T-helper 2 cell treated with Interferon-gamma antibody and Interleukin-4, amounts not matched to agents 5 μg/mL and 100 μg/mL, for 36 hours (primary cell): ENCODE measurements at regions not wholly inside any gene's neighbourhood (a gene's known extent, or its start where the extent isn't known, plus 50 kb on each side); places are given as distances from the start of the nearest gene placed in this dataset.

Experiments used
- DNase-seq: peaks from one replicate; pipeline ENCODE4 v3.0.0; 2021; ENCODE audit warnings: low spot score
- H3K27ac Mint-ChIP-seq: one replicate; pipeline ENCODE4 v1.8.0; 2021; ENCODE audit warnings: mild to moderate bottlenecking, mixed read lengths
- H3K27me3 Mint-ChIP-seq: one replicate; pipeline ENCODE4 v1.8.0; 2021; ENCODE audit warnings: low read depth, mixed read lengths
- H3K36me3 Mint-ChIP-seq: one replicate; pipeline ENCODE4 v1.8.0; 2021; ENCODE audit warnings: low read depth, mixed read lengths
- H3K4me1 Mint-ChIP-seq: one replicate; pipeline ENCODE4 v1.8.0; 2021; ENCODE audit warnings: low read depth, mixed read lengths
- H3K4me3 Mint-ChIP-seq: one replicate; pipeline ENCODE4 v1.8.0; 2022; ENCODE audit warnings: mild to moderate bottlenecking, moderate library complexity, mixed read lengths
- H3K9me3 Mint-ChIP-seq: one replicate; pipeline ENCODE4 v1.8.0; 2021; ENCODE audit warnings: mixed read lengths

DNA sequence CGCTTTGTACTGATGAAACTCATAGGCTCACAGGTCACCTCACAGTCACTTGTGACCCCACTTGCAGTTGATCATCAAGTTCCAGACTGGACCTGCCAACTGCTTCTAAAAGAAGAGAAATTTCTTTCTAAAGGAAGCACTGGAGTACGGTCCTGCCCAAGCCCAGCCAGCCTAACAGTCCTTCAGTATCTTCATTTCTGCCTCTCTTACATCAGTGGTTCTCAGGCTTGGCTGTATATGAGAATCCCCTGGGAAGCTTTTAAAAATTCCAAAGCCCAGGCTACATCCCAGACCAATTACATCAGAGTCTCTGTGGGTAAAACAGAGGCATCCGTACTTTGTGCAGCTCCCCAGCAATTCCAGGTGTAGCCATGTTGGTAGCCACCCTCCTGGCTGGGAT, 282.1 kb downstream of the NFIB start:
- no peak overlapping the region for H3K4me3 Mint-ChIP-seq
- no peaks in the 10 kb centered on the region for H3K27me3 Mint-ChIP-seq
- no peak overlapping the region for H3K27ac Mint-ChIP-seq
- no peak for DNase-seq
- no peaks in the 10 kb centered on the region for H3K36me3 Mint-ChIP-seq
- H3K9me3 Mint-ChIP-seq, result no peaks in the 10 kb centered on the region
- H3K4me1 Mint-ChIP-seq, result no peaks in the 10 kb centered on the region

DNA sequence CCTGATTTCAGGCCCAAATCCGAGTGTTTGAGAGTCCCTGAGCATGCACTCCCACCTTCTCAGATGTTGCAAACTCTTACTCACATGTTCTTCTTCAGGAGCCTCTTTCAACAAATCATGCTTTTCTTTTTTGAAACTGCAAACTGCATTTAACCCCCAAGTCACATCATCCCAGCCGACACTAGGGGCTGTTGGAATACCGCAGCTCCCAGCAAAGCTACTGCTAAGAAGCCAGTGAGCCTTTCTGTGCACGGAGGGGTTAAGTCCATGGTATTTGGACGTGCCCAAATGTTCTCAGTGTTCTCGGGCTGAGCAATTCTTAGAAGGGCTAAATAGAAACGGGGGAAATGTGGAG, 282.9 kb downstream of the NFIB start:
- no peak overlapping the region for H3K4me3 Mint-ChIP-seq
- no peak overlapping the region for H3K27ac Mint-ChIP-seq
- H3K27me3 Mint-ChIP-seq, result no peaks in the 10 kb centered on the region
- no peaks in the 10 kb centered on the region for H3K9me3 Mint-ChIP-seq
- H3K36me3 Mint-ChIP-seq, result no peaks in the 10 kb centered on the region
- no peak for DNase-seq
- no peaks in the 10 kb centered on the region for H3K4me1 Mint-ChIP-seq

DNA sequence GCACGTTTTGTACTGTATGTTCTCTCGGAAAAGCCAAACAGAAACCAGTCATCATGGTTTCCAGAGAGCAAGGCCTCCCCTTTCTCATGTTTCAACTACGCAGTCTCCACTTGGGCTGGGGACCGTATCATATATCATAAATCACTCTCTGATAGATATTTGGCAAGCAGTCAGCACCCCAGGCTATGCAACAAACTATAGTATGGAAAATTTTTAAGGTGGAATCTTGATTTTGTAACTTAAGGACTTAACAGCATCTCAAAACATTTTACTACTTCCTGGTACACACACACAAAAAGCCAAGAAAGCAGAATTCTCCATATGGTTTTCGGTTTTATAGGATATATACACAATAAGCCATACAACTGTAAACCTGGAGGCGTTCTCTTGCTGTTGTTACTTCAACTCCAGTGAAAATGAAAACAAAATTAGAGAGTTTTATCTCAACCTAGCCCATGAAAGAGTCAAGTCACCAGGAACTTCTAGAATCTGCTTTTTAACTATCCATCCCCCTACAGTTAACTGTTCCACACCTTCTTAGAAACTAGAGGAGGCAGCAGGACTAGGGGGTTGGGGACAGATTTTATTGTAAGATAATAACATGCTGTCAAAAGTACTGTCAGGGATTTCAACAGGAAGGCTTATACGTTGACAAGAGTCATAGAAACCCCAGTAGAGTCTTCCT, 283.4 kb downstream of the NFIB start:
- Mint-ChIP-seq H3K9me3 (no peaks in the 10 kb centered on the region), H3K4me3 (no peak overlapping the region), H3K27me3 (no peaks in the 10 kb centered on the region), H3K4me1 (no peaks in the 10 kb centered on the region), H3K27ac (no peak overlapping the region), H3K36me3 (no peaks in the 10 kb centered on the region)
- DNase-seq, result no peak

DNA sequence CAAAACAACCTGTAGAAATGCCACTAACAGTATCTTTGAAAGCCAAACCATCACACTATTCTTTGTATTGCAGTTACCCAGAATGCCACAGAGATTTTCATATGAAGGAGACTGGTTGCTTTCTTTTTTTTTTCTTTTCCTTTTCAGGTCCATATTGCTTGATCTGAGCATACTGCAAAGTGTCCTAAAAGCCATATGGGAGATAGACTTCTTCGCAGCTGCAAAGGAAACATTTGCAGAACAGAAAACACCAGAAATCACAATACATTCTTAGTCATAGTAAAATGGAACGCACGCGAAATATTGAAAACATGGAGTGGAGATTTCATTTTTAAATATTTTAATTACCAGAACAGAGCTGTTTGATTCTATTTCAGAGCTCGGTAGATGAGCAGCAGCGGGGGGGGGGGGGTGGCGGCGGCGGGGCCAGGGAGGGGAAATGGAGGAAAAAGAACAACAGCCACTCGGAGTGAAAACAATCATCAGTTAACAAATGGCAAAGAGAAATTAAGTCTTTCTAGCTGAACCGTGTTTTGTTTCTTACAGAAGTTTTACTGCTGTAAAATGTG, 284.1 kb downstream of the NFIB start:
- H3K36me3 Mint-ChIP-seq, result no peaks in the 10 kb centered on the region
- DNase-seq, result no peak
- H3K4me3 Mint-ChIP-seq, result no peak overlapping the region
- H3K27me3 Mint-ChIP-seq, result no peaks in the 10 kb centered on the region
- no peaks in the 10 kb centered on the region for H3K4me1 Mint-ChIP-seq
- no peaks in the 10 kb centered on the region for H3K9me3 Mint-ChIP-seq
- H3K27ac Mint-ChIP-seq, result no peak overlapping the region

DNA sequence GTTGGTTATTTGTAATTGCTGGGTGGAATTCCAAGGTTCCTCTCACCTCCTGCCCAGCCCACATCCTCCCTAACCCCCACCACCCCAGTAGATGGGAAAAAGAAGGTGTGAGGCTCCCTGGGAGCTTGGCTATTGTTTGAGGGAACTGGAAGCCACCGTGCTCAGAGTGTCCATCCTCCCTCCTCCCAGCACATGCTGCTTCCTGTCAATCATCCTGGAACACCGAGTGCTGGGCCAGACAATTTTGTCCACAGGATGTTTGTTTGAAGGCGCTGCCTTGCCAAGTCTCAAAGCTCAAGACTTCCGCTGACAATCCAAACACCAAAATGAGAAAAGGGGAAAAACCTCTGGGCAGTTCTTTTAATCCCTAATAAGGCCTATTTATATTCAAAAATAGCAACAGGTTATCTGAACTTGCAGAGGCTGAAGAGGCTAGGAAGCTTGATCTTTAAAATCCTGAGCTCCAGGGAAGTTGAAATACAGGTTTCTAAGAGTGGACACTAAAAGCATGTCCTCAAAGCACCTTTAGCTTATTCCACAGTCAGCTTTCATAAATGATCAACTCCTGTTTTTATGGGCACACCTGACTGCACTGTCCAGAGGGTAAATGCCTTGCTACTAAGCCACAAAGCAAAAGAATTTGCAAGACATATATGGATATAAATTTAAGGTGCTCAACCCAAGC, 286.7 kb downstream of the NFIB start:
- no peak for DNase-seq
- H3K27me3 Mint-ChIP-seq, result no peaks in the 10 kb centered on the region
- H3K27ac Mint-ChIP-seq, result no peak overlapping the region
- H3K36me3 Mint-ChIP-seq, result no peaks in the 10 kb centered on the region
- H3K9me3 Mint-ChIP-seq, result no peaks in the 10 kb centered on the region
- no peaks in the 10 kb centered on the region for H3K4me1 Mint-ChIP-seq
- no peak overlapping the region for H3K4me3 Mint-ChIP-seq

DNA sequence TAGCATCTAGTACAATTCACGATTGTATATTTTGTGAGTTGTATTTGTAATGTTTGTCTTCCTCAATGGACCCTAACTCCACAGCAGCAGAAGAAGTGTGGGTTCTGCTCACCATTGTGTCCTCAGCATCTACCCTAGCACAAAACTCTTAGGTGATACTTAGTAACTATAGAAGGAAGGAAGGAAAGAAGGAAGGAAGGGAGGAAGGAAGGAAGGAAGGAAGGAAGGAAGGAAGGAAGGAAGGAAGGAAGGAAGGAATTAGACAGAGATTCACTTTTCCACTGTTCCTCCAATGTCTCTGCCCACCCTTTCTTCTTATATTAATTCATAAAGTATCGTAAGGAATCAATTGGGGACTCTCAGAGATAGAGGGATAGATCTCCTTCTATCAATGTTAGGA, 288.2 kb downstream of the NFIB start:
- H3K36me3 Mint-ChIP-seq, result no peaks in the 10 kb centered on the region
- no peak overlapping the region for H3K4me3 Mint-ChIP-seq
- H3K27me3 Mint-ChIP-seq, result no peaks in the 10 kb centered on the region
- H3K27ac Mint-ChIP-seq, result no peak overlapping the region
- DNase-seq, result no peak
- no peaks in the 10 kb centered on the region for H3K4me1 Mint-ChIP-seq
- H3K9me3 Mint-ChIP-seq, result no peaks in the 10 kb centered on the region

DNA sequence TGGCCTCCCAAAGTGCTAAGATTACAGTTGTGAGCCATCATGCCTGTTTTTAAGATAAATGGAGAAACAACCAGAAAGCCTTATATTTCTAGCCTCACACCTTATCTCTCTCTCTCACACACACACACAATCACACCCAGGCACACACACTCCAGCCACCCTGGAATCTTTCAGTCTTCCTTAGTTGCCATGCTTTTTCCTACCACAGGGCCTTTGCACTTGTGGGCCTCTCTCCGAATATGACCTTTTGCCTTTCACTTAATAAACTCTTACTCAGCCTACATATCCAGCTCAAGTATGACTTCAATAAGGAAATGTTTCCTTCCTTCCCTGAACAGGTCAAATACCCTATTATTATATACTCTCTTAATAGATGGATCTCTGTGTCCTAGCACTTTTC, 290.7 kb downstream of the NFIB start:
- Mint-ChIP-seq H3K4me1 (no peaks in the 10 kb centered on the region), H3K27me3 (no peaks in the 10 kb centered on the region), H3K36me3 (no peaks in the 10 kb centered on the region), H3K27ac (no peak overlapping the region), H3K9me3 (no peaks in the 10 kb centered on the region), H3K4me3 (no peak overlapping the region)
- no peak for DNase-seq

DNA sequence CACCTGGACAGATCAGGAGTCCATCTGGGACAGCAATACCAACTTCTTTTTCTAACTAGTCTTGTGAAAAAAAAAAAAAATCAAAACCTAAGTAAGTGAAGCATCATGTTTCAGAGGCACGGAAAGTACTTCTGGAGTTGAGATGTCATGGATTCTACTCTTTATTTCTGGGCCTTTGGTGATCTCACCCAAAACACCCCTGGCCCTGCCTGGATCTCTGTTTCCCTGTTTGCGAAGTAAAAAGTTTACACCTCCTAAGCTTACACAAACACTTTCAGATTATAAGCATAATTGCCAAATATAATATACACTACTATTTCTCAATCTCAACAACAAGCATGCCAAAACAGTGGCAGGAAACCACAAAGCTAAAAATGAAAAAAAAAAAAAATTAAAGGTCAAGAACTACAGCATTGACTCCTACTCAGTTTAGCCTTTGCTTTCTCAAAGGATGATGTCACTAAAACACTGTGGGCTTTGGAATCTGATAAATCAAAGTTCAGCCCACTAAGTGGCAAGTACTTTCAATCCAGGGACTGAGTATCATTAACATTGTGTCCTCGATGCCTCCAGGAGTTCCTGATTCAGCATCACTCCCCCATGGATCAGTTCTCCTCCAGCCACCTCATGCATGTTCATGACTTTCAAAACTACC, 291.9 kb downstream of the NFIB start:
- H3K9me3 Mint-ChIP-seq, result no peaks in the 10 kb centered on the region
- H3K36me3 Mint-ChIP-seq, result no peaks in the 10 kb centered on the region
- no peaks in the 10 kb centered on the region for H3K4me1 Mint-ChIP-seq
- H3K27me3 Mint-ChIP-seq, result no peaks in the 10 kb centered on the region
- no peak for DNase-seq
- no peak overlapping the region for H3K4me3 Mint-ChIP-seq
- no peak overlapping the region for H3K27ac Mint-ChIP-seq

DNA sequence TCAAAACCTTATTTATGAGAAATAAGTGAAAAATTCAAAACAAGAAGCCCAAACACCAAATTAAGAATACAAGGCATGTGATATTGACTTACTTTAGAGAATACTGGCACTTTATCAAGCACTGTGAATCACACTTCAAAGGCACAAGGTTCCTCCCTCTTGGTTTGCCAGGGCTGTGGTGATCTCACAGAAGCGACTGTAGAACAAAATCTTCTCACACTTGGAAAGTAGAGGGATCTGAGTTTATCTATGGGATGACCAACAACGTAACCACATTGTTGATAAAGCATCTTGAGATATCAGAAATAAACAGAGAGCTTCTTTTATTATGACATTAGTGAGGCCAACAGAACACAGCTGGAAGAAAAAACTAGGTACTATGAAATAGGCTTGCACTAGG, 295.9 kb downstream of the NFIB start:
- Mint-ChIP-seq H3K4me1 (no peaks in the 10 kb centered on the region), H3K9me3 (no peaks in the 10 kb centered on the region), H3K4me3 (no peak overlapping the region), H3K27ac (no peak overlapping the region), H3K36me3 (no peaks in the 10 kb centered on the region), H3K27me3 (no peaks in the 10 kb centered on the region)
- DNase-seq, result no peak

DNA sequence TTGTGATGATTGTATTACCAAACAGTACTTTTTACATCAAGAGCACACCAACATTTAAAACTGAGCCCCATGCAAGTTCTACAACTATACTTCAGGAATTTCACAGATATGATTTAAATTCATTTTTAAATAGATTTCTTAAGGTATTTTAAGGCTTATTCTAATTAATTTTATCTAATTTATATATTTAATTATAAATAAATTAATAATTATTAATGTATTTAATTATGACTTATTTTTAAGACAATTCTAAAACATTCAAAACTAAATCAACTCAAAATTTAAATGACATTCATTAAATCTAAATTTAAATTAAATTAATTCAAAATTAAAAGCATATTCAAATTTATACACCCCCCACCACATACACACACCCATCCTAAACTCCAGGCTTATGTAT, 299.2 kb downstream of the NFIB start:
- no peak for DNase-seq
- Mint-ChIP-seq H3K27ac (no peak overlapping the region), H3K27me3 (no peaks in the 10 kb centered on the region), H3K36me3 (no peaks in the 10 kb centered on the region), H3K4me1 (no peaks in the 10 kb centered on the region), H3K9me3 (no peaks in the 10 kb centered on the region), H3K4me3 (no peak overlapping the region)

DNA sequence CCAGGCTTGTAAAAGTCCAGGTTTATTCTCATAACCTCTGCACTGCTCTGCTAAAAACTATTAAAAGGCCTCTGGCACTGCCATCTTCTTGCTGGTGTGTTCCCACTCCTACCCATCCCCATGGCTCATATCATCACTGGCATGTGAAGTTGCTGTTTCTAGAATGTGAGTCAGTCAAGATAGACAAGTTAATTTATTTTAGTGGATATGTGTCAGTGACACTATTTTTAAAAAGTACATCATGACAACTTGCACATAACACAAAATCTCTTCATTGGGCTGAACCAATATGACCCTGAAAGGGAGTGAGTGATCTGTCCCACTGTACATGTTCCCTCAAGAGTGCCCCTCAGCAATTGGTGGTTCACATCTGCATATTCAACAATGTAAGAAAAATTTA, 299.7 kb downstream of the NFIB start:
- Mint-ChIP-seq H3K27ac (no peak overlapping the region), H3K9me3 (no peaks in the 10 kb centered on the region), H3K4me1 (no peaks in the 10 kb centered on the region), H3K27me3 (no peaks in the 10 kb centered on the region), H3K4me3 (no peak overlapping the region), H3K36me3 (no peaks in the 10 kb centered on the region)
- no peak for DNase-seq

DNA sequence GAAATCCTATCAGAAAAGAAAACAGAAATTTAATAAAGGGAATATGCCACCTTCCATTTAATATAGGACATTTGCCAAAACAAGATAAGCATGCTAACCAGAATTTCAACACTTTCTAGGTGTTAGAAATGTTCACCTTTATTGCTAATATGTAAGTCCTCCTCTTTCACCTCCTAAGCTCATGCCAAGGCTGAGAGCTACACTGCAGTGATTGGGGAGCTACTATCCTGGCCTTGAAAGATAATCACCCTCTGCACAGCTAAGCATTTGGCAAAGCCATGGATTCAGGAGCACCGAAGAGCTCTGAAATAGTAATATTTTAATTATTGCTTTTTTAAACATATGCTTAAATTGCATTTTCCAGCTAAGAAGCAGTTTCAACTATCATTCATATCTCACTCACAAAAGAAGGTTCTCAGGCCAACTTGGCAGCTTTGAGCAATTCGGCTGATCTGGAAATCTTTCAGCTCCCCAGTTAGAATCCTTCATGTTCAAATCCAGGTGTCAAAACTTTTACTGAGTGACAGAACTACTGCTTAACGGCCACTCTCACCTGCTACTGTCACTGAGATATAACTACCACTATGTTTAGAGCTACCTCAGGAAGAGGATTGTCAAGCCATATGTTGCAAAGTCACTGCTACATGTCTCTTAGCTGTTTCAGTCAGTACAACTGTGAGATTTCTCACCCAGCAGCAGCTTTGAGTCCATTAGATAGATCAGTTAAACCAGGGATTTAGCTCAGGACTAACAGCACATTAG, 302.0 kb downstream of the NFIB start:
- DNase-seq, result no peak
- H3K36me3 Mint-ChIP-seq, result no peaks in the 10 kb centered on the region
- no peak overlapping the region for H3K4me3 Mint-ChIP-seq
- no peak overlapping the region for H3K27ac Mint-ChIP-seq
- H3K9me3 Mint-ChIP-seq, result peaks cover 6% of the 10 kb centered on the region
- no peaks in the 10 kb centered on the region for H3K4me1 Mint-ChIP-seq
- H3K27me3 Mint-ChIP-seq, result no peaks in the 10 kb centered on the region

DNA sequence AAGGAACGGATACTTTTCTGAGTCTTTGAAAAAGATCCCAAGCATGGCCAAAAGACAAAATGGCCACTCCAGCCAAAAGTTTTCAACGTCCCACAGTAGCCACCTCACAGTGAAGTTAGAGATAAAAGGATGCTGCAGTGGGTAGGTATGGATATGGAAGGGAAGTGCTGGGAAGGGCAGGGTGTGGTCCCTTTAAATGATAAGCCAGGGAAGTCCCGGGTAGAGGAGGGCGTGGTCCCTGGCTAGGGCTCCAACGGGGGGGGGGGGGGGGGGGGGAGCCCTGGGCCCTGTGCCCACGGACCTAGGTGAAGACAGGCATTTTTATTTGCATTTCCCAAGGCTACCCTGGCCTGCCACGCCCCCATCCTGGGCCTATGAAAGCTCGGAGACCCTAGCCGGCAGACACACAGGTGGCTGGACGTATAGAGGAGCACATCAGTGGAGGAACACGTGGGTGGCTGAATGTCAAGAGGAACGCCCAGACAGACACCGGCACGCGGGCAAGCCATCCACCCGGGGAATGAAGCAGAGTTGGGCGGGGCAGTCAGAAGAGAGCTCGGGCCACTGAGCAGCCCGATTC, 306.7 kb downstream of the NFIB start:
- H3K27me3 Mint-ChIP-seq, result no peaks in the 10 kb centered on the region
- H3K36me3 Mint-ChIP-seq, result no peaks in the 10 kb centered on the region
- no peak overlapping the region for H3K4me3 Mint-ChIP-seq

More for the DNA sequence above, 306.7 kb downstream of the NFIB start:
- no peak for DNase-seq
- Mint-ChIP-seq H3K4me1 (no peaks in the 10 kb centered on the region), H3K27ac (no peak overlapping the region), H3K9me3 (peaks cover 13% of the 10 kb centered on the region)
